ENCODE measurements at regions not wholly inside any gene's neighbourhood (a gene's known extent, or its start where the extent isn't known, plus 50 kb on each side); places are given as distances from the start of the nearest gene placed in this dataset.
"Not testable (repeated sequence)": the region's sequence is repeated elsewhere in the genome, so short reads cannot be mapped to it uniquely, and the experiment has no call there.

DNA sequence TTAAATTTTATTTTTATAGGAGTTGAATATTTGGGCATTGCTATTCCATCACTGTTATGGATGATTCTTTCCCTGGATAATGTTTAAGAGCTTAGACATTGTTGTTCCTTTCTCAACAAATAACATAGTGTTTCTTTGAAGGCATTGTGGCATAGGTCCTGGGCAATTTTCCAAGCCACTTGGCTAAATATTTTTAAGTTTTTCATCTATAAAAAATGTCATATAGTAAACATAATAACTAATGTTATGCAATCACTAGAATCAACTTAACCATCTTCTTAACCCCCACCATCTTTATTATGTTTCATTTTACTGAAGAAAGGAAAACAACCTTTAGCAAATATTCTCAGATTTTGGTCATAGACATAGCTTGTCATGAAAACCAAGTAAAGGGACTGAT is 600.6 kb upstream of the LMO3 start:
- no peak for DNase-seq

DNA sequence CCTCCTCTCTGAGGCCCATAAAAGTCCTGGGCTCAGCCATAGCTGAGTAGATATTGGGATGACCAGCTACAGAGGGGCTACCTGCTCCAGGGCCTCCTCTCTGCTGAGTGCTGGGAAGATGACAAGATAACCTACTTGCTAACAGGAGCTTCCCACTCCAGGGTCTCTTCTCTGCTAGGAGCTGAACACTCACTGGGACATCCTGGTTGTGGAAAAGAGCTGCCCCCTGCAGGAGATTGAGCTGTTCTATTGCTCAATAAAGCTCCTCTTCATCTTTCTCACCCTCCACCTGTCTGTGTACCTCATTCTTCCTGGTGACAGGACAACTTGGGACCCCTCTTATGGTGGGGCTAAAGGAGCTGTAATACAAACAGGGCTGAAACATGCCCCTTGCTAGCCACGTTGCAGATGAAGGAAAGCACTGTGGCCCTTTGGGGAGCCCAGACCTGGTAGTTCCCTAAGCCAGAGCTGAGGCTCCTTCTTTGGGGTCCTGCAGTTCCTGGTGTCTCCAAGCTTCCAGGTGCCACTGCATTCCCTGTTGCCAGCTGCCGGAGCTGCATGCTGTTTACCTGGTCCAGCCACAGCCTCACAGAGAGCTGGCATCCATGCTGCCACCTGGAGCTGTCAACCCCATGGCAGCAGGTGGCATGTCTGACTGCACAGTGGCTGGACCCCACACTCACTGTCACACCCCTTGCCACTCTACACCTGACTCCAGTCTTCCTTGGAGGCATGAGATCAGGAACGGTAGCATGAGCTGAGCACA is 598.5 kb upstream of the LMO3 start:
- no peak for DNase-seq

DNA sequence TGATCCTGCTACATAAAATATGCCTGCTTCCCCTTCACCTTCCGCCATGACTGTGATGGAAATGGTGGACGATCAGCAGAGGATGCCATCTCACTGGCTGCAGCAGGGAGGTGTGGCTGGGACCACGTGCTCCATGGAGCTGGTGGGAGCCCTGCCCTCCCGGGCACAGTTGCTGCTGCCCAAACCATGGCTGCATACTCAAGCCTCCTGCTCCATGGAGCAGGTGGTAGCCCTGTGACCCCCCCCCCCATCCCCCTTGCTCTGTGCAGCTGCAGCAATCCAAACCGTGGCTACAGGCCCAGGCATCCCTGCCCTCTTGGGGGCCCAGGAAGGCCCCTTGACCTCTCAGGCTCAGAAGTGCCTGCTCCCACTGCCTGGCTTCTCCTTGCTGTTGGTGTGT is 597.5 kb upstream of the LMO3 start:
- DNase-seq = no peak

- no peak for DNase-seq
Observed at GRCh38 chr12:17197971-17198370, 592.0 kb upstream of the LMO3 start.

DNA sequence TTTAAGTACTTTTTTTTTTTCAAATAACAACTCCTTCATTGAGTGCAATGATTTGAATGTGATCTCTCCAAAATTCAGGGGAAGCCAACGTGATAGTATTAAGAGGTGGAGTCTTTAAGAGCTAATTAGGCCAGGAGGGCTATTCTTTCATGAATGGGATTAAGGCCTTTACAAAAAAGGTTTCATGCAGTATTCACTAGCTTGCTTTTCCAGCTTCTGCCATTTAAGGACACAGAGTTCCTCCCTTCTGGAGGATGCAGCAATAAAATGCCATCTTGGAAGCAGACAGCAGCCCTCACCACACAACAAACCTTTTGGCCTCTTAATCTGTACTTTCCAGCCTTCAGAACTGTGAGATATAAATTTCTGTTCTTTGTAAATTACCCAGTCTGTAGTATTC is 586.8 kb upstream of the LMO3 start:
- DNase-seq = no peak

DNA sequence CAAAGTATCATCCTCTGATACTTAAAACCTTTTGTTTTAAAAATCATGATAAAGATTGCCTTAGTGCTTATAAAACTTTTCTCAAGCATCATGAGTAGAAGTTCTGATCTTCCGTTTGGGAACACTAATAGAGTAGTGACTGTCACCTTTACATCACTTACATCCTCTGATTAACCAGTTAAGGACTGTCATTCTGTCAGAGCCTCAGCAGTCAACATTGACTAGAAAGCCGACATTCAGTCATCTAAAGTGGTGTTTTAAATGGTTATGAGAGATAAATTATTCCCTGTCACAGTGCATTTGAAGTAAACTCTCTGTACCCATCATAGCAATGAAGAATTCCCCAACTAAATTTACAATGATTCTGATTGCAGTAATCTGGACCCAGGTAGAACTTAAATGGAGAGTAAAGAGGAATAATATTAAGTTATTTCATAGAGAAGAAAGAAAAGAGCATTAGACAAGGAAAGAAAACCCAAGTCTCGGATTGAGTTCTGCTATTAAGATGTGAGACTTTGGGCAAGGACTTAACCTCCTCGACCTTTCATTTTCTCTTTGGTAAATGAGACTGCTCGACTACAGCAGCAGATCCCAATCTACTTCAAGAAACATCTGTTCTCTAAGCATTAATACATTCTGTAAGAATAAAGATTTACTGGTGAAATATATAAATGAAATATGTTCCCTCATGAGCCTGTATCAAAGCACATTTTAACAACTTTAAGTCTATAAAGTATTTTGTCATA is 563.9 kb upstream of the LMO3 start:
- no peak for DNase-seq

DNA sequence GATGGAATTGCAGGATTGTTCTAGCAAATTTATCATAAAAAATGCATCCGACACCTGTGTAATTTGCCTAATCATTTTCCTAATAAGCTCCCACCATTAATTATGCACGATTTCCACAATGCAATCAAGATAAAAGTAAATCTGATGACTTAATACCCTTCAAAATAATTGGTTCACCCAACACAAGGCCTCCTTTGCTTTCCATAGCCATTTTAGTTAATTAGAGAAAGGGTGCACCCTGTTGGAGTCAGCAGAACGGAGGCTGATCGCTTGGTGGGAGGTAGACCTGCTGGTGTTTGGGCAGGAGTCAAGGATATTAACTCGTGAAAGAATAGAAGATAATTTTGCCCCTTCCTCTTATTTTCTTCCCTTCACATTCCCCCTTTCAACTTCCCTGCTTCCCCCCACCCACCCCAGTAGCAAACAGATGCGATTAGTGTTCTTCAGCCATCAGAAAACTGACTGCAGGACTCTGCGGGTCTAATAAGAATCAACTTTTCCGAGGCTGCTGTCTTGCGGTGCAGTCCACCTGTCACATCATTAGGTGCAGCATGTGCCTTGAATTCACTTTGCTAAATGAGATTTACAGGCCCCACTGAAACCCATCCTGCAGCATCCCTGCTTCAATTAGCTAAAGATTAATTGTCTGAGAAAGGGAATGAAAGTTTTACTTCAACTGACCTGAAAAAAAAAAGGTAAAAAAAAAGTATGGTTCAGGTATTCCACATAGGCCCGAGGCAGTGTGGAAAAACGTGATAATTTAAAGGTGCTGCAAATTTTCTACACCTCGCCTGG is 553.7 kb upstream of the LMO3 start:
- DNase-seq = no peak

- DNase-seq = no peak
Observed at GRCh38 chr12:17158201-17158600, 552.2 kb upstream of the LMO3 start.

DNA sequence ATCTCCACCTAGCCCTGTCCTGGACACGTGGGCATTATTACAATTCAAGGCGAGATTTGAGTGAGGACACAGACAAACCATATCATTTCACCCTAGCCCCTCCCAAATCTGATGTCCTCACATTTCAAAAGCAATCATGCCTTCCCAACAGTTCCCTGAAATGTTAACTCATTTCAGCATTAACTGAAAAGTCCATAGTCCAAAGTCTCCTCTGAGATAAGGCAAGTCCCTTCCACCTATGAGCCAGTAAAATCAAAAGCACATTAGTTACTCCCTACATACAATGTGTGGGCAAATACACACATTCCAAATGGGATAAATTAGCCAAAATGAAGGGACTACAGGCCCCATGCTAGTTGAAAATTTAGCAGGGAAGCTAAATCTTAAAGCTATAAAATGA is 546.0 kb upstream of the LMO3 start:
- no peak for DNase-seq

- DNase-seq = no peak
Observed at GRCh38 chr12:17148706-17149105, 542.7 kb upstream of the LMO3 start.

GRCh38 chr12:17142856-17143255 is 536.9 kb upstream of the LMO3 start:
- no peak for DNase-seq

DNA sequence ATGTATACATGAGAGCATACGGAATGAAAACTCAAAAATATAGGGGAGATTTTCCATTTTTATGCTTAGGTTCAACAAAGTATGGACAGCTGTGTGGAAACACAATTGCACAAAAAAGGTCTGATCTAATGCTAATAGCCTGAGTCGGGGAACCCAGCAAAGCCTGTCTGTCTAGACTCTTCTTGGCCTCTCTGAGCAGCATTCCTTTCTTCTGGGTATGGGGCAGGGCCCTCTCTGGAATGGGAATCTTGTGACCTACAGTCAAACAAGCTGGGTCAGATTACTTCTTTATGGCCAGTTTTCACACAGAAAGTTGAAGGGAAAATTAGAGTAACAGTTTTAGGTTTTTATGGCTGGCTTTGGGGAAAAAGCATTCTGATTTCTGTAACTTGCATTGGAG is 534.0 kb upstream of the LMO3 start:
- no peak for DNase-seq

DNA sequence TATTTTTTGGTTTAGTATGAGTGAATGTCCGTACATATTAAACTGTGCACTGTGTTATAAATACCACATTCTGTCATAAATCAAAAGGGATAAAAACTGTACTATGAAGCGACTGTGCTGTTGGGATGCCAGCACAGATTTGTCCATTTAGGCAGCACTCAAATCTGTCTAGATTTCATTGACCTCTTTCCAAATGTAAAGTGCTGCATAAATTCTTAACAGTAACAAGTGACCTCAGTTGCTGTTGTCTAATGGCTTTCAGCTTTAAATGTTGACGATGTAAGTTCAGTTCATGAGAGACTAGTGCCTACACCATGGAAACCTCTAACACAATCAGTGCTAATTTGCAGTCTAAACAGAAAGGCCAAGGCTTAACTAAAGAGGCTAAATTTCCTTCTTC is 531.4 kb upstream of the LMO3 start:
- no peak for DNase-seq

- DNase-seq = no peak
Observed at GRCh38 chr12:17134315-17134714, 528.4 kb upstream of the LMO3 start.

GRCh38 chr12:17132336-17132735 is 526.4 kb upstream of the LMO3 start:
- DNase-seq = no peak

DNA sequence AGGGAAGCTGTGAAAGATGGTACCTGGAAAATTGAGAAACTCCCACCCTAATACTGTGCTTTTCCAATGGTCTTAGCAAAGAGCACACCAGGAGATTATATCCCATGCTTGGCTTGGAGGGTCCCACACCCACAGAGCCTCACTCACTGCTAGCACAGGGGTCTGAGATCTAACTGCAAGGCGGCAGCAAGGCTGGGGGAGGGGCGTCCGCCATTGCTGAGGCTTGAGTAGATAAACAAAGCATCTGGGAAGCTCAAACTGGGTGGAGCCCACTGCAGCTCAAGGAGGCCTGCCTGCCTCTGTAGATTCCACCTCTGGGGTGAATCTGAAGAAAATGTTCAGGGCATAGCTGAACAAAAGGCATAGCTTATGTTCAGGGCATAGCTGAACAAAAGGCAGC is 510.6 kb upstream of the LMO3 start:
- DNase-seq = not testable (repeated sequence)

GRCh38 chr12:17110316-17110715 is 504.4 kb upstream of the LMO3 start:
- DNase-seq = no peak

DNA sequence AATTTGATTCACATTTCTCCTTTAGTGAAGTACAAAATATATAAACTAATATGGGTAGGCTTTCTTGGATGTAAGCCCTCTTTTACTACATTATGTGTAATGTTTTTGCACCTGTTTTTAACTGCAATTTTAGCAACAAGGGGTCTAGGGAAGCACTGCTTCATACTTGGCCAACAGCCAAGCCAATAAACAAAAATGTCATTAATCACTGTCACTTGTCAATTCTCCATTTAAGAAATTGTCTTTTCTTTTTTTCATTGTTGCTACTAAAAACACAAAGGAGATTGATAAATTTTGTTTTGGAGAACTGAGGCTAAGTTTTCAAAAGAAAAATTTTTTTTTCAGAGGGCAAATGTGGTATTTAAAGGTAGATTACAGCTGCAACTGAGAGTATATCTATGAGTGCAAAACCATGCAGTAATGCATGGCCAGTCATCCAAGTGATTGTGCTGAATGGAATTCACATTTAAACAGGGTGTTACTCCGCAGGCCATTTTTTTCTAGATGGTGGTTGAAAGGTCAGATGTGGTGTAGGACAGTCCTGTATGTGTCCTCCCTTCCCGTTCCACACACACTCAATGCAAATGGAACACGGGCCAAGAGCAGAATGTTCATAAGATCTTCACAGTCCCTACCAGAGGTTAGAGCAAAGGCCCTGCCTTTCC is 503.0 kb upstream of the LMO3 start:
- no peak for DNase-seq

DNA sequence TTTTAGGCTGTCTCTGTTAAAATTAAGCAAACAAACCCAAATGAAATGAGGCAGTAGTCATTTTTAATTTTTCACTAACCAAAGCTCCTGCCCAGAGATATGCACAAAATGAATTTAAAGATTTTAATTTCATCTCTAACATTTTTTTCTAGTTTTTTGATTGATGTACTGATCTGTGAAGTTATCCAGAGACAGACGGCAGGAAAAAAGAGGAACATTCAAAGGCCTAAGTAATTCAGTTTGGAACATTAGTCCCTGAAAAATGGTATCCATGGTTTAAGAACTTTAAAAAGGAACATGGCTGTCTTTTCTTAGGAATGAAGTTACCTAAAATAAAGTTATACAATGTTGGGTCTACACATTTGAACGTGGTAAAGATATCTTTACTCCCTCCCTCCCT is 498.8 kb upstream of the LMO3 start:
- no peak for DNase-seq

GRCh38 chr12:17097674-17098073 is 491.7 kb upstream of the LMO3 start:
- no peak for DNase-seq

DNA sequence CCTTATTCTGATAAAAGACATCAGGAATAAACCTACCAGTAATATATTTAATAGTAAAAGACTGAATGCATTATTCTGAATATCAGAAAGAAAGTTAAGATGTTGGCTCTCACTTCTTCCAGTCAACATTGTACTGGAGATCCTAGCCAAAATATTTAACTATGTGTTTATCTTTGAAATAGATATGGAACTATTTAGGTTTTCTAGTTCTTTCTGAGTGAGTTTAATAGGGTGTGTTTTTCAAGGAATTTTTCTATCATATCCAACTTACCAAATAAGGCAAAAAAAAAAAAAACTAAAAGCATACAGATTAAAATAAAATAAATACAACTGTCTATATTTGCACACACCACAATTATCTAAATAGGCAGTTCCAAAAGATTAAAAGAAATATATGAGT is 478.9 kb upstream of the LMO3 start:
- no peak for DNase-seq

DNA sequence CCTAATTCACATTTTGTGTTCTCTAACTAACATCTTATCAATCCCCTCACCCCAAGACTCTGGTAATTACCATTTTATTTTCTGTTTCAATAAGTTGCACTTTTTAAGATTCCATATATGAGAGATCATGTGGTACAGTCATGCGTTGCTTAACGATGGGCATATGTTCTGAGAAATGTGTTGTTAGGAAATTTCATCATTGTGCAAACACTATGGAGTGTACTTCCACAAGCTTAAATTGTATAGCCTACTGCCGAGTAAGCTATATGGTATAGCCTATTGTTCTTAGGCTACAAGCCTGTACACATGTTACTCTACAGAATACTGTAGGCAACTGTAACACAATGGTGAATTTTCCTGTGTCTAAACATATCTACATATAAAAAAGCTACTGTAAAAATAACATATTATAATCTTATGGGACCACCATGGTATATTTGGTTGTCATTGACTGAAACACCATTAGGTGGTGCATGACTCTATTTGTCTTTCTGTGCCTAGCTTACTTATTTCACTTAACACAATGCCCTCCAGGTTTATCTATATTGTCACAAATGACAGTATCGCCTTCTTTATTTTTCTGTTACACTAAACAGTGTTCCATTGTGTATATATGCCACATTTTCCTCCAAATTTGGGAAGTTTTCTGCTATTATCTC is 473.4 kb upstream of the LMO3 start:
- DNase-seq = no peak

GRCh38 chr12:17077594-17077993 is 471.6 kb upstream of the LMO3 start:
- DNase-seq = no peak
